Activated T-helper 9 cell treated with anti-CD3 and anti-CD28 coated beads, Interleukin-2, amount 50 U/mL, for 16 hours (primary cell): ENCODE measurements at regions not wholly inside any gene's neighbourhood (a gene's known extent, or its start where the extent isn't known, plus 50 kb on each side); places are given as distances from the start of the nearest gene placed in this dataset.
"Not testable (repeated sequence)": the region's sequence is repeated elsewhere in the genome, so short reads cannot be mapped to it uniquely, and the experiment has no call there.

Source experiments
- DNase-seq: peaks from one replicate; pipeline ENCODE4 v3.0.0-alpha.2; 2020; ENCODE audit warnings: low read depth

GRCh38 chr2:47295131-47295980, 73.8 kb upstream of the EPCAM start:
- no peak for DNase-seq

GRCh38 chr2:47293976-47294375, 75.1 kb upstream of the EPCAM start:
- no peak for DNase-seq

- DNase-seq: no peak
Measured at GRCh38 chr2:47288864-47289263, 80.2 kb upstream of the EPCAM start.

- DNase-seq: no peak
Measured at GRCh38 chr2:47283659-47284058, 85.5 kb upstream of the EPCAM start.

- no peak for DNase-seq
Measured at GRCh38 chr2:47282621-47283272, 86.4 kb upstream of the EPCAM start.

- not testable (repeated sequence) for DNase-seq
Measured at GRCh38 chr2:47279525-47279924, 89.6 kb upstream of the EPCAM start.

- no peak for DNase-seq
Measured at GRCh38 chr2:47277987-47278386, 91.1 kb upstream of the EPCAM start.

GRCh38 chr2:47277187-47277586, 91.9 kb upstream of the EPCAM start:
- DNase-seq: no peak

GRCh38 chr2:47276061-47276460, 93.0 kb upstream of the EPCAM start:
- DNase-seq: no peak

- DNase-seq: no peak
Measured at GRCh38 chr2:47274054-47274782, 94.9 kb upstream of the EPCAM start.

- no peak for DNase-seq
Measured at GRCh38 chr2:47272905-47273758, 96.0 kb upstream of the EPCAM start.

GRCh38 chr2:47272031-47272864, 95.9 kb upstream of the CALM2 start:
- DNase-seq: peak; percentile 36

- no peak for DNase-seq
Measured at GRCh38 chr2:47271054-47272000, 95.0 kb upstream of the CALM2 start.

GRCh38 chr2:47270421-47270820, 94.1 kb upstream of the CALM2 start:
- DNase-seq: no peak

- DNase-seq: no peak
Measured at GRCh38 chr2:47269316-47270232, 93.3 kb upstream of the CALM2 start.

GRCh38 chr2:47267711-47268086, 91.4 kb upstream of the CALM2 start:
- DNase-seq: no peak

- DNase-seq: no peak
Measured at GRCh38 chr2:47266939-47267710, 90.8 kb upstream of the CALM2 start.

GRCh38 chr2:47265751-47266231, 89.5 kb upstream of the CALM2 start:
- DNase-seq: no peak
